Suprapubic skin (tissue), 4 donors: ENCODE measurements at regions not wholly inside any gene's neighbourhood (a gene's known extent, or its start where the extent isn't known, plus 50 kb on each side); places are given as distances from the start of the nearest gene placed in this dataset.

Experiments used
- CTCF ChIP-seq, 2 donors: fragments of 200-600 bp in 1 of 2; fragments of 450-650 bp in 1 of 2; sonication (generic) in 1 of 2; IDR thresholded peaks; one replicate each; pipeline ENCODE4 v1.5.1; 2016 to 2019; ENCODE audit warnings: antibody characterized with exemption in 2 of 2, mild to moderate bottlenecking in 1 of 2, moderate library complexity in 1 of 2
- EP300 ChIP-seq: sonication (generic); formaldehyde crosslinking; IDR thresholded peaks from one replicate; pipeline ENCODE4 v1.6.1; 2017; ENCODE audit warnings: antibody characterized with exemption
- POLR2A ChIP-seq, 2 donors: fragments of 450-650 bp; IDR thresholded peaks; one replicate each; pipeline ENCODE4 v1.6.1; 2017; ENCODE audit warnings: antibody characterized with exemption in 2 of 2, mild to moderate bottlenecking in 2 of 2, moderate library complexity in 2 of 2
- POLR2AphosphoS5 ChIP-seq, 3 donors: sonication (generic); formaldehyde crosslinking; IDR thresholded peaks; one replicate each; pipeline ENCODE4 v1.6.1; 2017; ENCODE audit warnings: antibody characterized with exemption in 3 of 3

- TF ChIP-seq EP300 = no peak
- no peak for TF ChIP-seq CTCF (IDR thresholded peaks at IDR 0.05)
- TF ChIP-seq POLR2AphosphoS5 (IDR thresholded peaks at IDR 0.05) = no peak
- no peak for TF ChIP-seq POLR2A (IDR thresholded peaks at IDR 0.05)
Measured at GRCh38 chr3:144237351-144237750, 265.7 kb downstream of the DIPK2A start.
